Upper lobe of left lung (tissue), 4 donors: ENCODE measurements at regions not wholly inside any gene's neighbourhood (a gene's known extent, or its start where the extent isn't known, plus 50 kb on each side); places are given as distances from the start of the nearest gene placed in this dataset.

Experiments
- CTCF ChIP-seq, 6 experiments: fragments of 450-650 bp in 4 of 6; fragments of 200-600 bp in 2 of 6; sonication (generic) in 2 of 6; IDR thresholded peaks; one replicate each; pipeline ENCODE4 v1.5.1; 2016 to 2019; ENCODE audit warnings: antibody characterized with exemption in 6 of 6
- EP300 ChIP-seq, 4 donors: sonication (generic); formaldehyde crosslinking; IDR thresholded peaks; one replicate each; pipeline ENCODE4 v1.5.1; 2017; ENCODE audit warnings: antibody characterized with exemption in 4 of 4, control low read depth in 2 of 4
- POLR2A ChIP-seq, 4 donors: fragments of 450-650 bp; IDR thresholded peaks; one replicate each; pipeline ENCODE4 v1.5.1; 2016 to 2017; ENCODE audit warnings: antibody characterized with exemption in 4 of 4, mild to moderate bottlenecking in 2 of 4
- POLR2AphosphoS5 ChIP-seq, 2 donors: sonication (generic); formaldehyde crosslinking; IDR thresholded peaks; one replicate each; pipeline ENCODE4 v1.5.1; 2017; ENCODE audit warnings: antibody characterized with exemption in 2 of 2

GRCh38 chr19:56947206-56947605 is 106.7 kb upstream of the PEG3 start:
- no peak for TF ChIP-seq CTCF (IDR thresholded peaks at IDR 0.05)
- TF ChIP-seq POLR2A (IDR thresholded peaks at IDR 0.05), result no peak
- no peak for TF ChIP-seq POLR2AphosphoS5 (IDR thresholded peaks at IDR 0.05)
- no peak for TF ChIP-seq EP300 (IDR thresholded peaks at IDR 0.05)
